ENCODE measurements at regions not wholly inside any gene's neighbourhood (a gene's known extent, or its start where the extent isn't known, plus 50 kb on each side); places are given as distances from the start of the nearest gene placed in this dataset.

- TF ChIP-seq CTCF (IDR thresholded peaks at IDR 0.05; ENCODE audit: unreplicated experiment), result no peak
- no peak for DNase-seq (ENCODE audit: unreplicated experiment)
These were observed 374.6 kb upstream of the RUNX1 start for GRCh38 chr21:35423709-35424108.

GRCh38 chr21:35422011-35422410 lies 372.9 kb upstream of the RUNX1 start:
- DNase-seq (ENCODE audit: unreplicated experiment), result no peak
- H3K4me3 Mint-ChIP-seq (ENCODE audit: unreplicated experiment), result no peak overlapping the region
- intact Hi-C loops (cut with micrococcal nuclease), result no loop called here
- TF ChIP-seq CTCF (IDR thresholded peaks at IDR 0.05; ENCODE audit: unreplicated experiment), result no peak
- ChIA-PET CTCF (no interaction called here), POLR2A (no interaction called here)
- no peaks in the 10 kb centered on the region for H3K36me3 Mint-ChIP-seq (ENCODE audit: insufficient read depth, unreplicated experiment)
- H3K27me3 Mint-ChIP-seq (ENCODE audit: insufficient read depth, unreplicated experiment), result peaks cover 11% of the 10 kb centered on the region
- peaks cover 14% of the 10 kb centered on the region for H3K9me3 Mint-ChIP-seq (ENCODE audit: unreplicated experiment)
- H3K27ac Mint-ChIP-seq (ENCODE audit: low read depth, unreplicated experiment), result no peak overlapping the region
- BruUV-seq (replicated peaks), result no TSS peak
- H3K4me1 Mint-ChIP-seq (ENCODE audit: insufficient read depth, unreplicated experiment), result no peaks in the 10 kb centered on the region

More at GRCh38 chr21:35423709-35424108, 374.6 kb upstream of the RUNX1 start:
- intact Hi-C loops (cut with micrococcal nuclease), result no loop called here
- ChIA-PET POLR2A (interaction anchor here (0.6 to 1.0 kb wide), 2 partner anchors 11 to 676 kb away, joined by 3 to 4 read pairs; no protein-coding TSS in a partner anchor), CTCF (interaction anchor here (0.7 kb wide), 1 partner anchor 85 kb away, joined by 3 read pairs; no protein-coding TSS in a partner anchor)
- H3K27ac Mint-ChIP-seq (ENCODE audit: low read depth, unreplicated experiment), result no peak overlapping the region
- H3K4me3 Mint-ChIP-seq (ENCODE audit: unreplicated experiment), result no peak overlapping the region
- BruUV-seq (replicated peaks), result no TSS peak
- H3K27me3 Mint-ChIP-seq (ENCODE audit: insufficient read depth, unreplicated experiment), result peaks cover 27% of the 10 kb centered on the region
- no peaks in the 10 kb centered on the region for H3K4me1 Mint-ChIP-seq (ENCODE audit: insufficient read depth, unreplicated experiment)
- H3K9me3 Mint-ChIP-seq (ENCODE audit: unreplicated experiment), result peaks cover 14% of the 10 kb centered on the region
- no peaks in the 10 kb centered on the region for H3K36me3 Mint-ChIP-seq (ENCODE audit: insufficient read depth, unreplicated experiment)

- Mint-ChIP-seq H3K4me1 (ENCODE audit: insufficient read depth, unreplicated experiment) (no peaks in the 10 kb centered on the region), H3K4me3 (ENCODE audit: unreplicated experiment) (no peak overlapping the region), H3K9me3 (ENCODE audit: unreplicated experiment) (peaks cover 14% of the 10 kb centered on the region), H3K36me3 (ENCODE audit: insufficient read depth, unreplicated experiment) (no peaks in the 10 kb centered on the region), H3K27me3 (ENCODE audit: insufficient read depth, unreplicated experiment) (peaks cover 11% of the 10 kb centered on the region), H3K27ac (ENCODE audit: low read depth, unreplicated experiment) (no peak overlapping the region)
- intact Hi-C loops (cut with micrococcal nuclease), result no loop called here
- POLR2A ChIA-PET, result no interaction called here
- TF ChIP-seq CTCF (IDR thresholded peaks at IDR 0.05; ENCODE audit: unreplicated experiment), result no peak
- CTCF ChIA-PET, result interaction anchor here (0.6 kb wide), 1 partner anchor 9 kb away, joined by 3 read pairs; no protein-coding TSS in a partner anchor
- no peak for DNase-seq (ENCODE audit: unreplicated experiment)
- no TSS peak for BruUV-seq (replicated peaks)
These were observed 372.1 kb upstream of the RUNX1 start for GRCh38 chr21:35421221-35421620.

GRCh38 chr21:35420656-35421055 lies 371.6 kb upstream of the RUNX1 start:
- TF ChIP-seq CTCF (IDR thresholded peaks at IDR 0.05; ENCODE audit: unreplicated experiment), result no peak
- peaks cover 11% of the 10 kb centered on the region for H3K27me3 Mint-ChIP-seq (ENCODE audit: insufficient read depth, unreplicated experiment)
- H3K4me3 Mint-ChIP-seq (ENCODE audit: unreplicated experiment), result no peak overlapping the region
- ChIA-PET CTCF (interaction anchor here (0.7 to 1.3 kb wide), 3 partner anchors 20 to 419 kb away, joined by 3 to 5 read pairs (median 3); no protein-coding TSS in a partner anchor), POLR2A (no interaction called here)
- H3K36me3 Mint-ChIP-seq (ENCODE audit: insufficient read depth, unreplicated experiment), result no peaks in the 10 kb centered on the region
- H3K4me1 Mint-ChIP-seq (ENCODE audit: insufficient read depth, unreplicated experiment), result no peaks in the 10 kb centered on the region
- DNase-seq (ENCODE audit: unreplicated experiment), result no peak
- intact Hi-C loops (cut with micrococcal nuclease), result no loop called here
- BruUV-seq (replicated peaks), result no TSS peak
- peaks cover 14% of the 10 kb centered on the region for H3K9me3 Mint-ChIP-seq (ENCODE audit: unreplicated experiment)
- H3K27ac Mint-ChIP-seq (ENCODE audit: low read depth, unreplicated experiment), result no peak overlapping the region

All from MCF 10A (cell line).